ENCODE measurements at regions not wholly inside any gene's neighbourhood (a gene's known extent, or its start where the extent isn't known, plus 50 kb on each side); places are given as distances from the start of the nearest gene placed in this dataset.

DNA sequence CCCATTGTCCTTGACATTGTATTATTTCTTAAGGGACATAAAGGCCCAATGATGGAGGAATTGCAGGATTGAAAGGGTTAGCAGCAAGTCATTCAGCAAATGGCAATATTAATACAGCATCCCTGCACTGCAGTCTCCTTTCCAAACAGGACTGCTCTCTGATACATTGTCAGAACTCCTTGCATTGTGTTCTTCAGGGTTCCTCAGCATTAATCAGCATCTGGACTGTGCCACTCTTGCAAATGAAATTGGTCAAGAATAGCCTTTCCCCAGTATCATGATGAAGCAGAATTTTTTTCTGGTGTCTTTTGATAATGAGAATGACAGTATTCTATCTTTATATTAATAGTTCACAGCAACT, 272.6 kb upstream of the HAND2 start:
- TF ChIP-seq, protein P1, sequence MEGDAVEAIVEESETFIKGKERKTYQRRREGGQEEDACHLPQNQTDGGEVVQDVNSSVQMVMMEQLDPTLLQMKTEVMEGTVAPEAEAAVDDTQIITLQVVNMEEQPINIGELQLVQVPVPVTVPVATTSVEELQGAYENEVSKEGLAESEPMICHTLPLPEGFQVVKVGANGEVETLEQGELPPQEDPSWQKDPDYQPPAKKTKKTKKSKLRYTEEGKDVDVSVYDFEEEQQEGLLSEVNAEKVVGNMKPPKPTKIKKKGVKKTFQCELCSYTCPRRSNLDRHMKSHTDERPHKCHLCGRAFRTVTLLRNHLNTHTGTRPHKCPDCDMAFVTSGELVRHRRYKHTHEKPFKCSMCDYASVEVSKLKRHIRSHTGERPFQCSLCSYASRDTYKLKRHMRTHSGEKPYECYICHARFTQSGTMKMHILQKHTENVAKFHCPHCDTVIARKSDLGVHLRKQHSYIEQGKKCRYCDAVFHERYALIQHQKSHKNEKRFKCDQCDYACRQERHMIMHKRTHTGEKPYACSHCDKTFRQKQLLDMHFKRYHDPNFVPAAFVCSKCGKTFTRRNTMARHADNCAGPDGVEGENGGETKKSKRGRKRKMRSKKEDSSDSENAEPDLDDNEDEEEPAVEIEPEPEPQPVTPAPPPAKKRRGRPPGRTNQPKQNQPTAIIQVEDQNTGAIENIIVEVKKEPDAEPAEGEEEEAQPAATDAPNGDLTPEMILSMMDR (conservative IDR thresholded peaks at IDR 0.05; ENCODE audit: low read length) = no peak
- no peak for TF ChIP-seq EZH2phosphoT487 (IDR thresholded peaks at IDR 0.05; ENCODE audit: borderline replicate concordance)

All from Loucy (cell line).